ENCODE measurements at regions not wholly inside any gene's neighbourhood (a gene's known extent, or its start where the extent isn't known, plus 50 kb on each side); places are given as distances from the start of the nearest gene placed in this dataset.

- Histone ChIP-seq H3K79me2 (replicated peaks; ENCODE audit: insufficient read depth, low read length) (no peaks in the 10 kb centered on the region), H3K36me3 (ENCODE audit: insufficient read depth, low read length) (no peaks in the 10 kb centered on the region), H4K20me1 (ENCODE audit: insufficient read depth) (no peaks in the 10 kb centered on the region), H2AFZ (ENCODE audit: low read depth, low read length) (no peak overlapping the region), H3K9me3 (ENCODE audit: low read length) (no peaks in the 10 kb centered on the region), H3K4me3 (ENCODE audit: low read length) (no peak overlapping the region), H3F3A (ENCODE audit: insufficient read depth, low read length, poor library complexity, severe bottlenecking) (no peaks in the 10 kb centered on the region), H3K4me2 (ENCODE audit: low read length) (no peak overlapping the region), H3K27me3 (ENCODE audit: insufficient read depth, low read depth, low read length) (no peaks in the 10 kb centered on the region), H3K27ac (ENCODE audit: low read length) (no peak overlapping the region), H3K9ac (ENCODE audit: low read length) (peak overlapping the region; percentile 23), H3K9me2 (ENCODE audit: insufficient read depth, low read length) (no peaks in the 10 kb centered on the region)
- TF ChIP-seq MXI1 (conservative IDR thresholded peaks at IDR 0.05; ENCODE audit: poor library complexity, severe bottlenecking) (no peak), EP300 (conservative IDR thresholded peaks at IDR 0.05; ENCODE audit: poor library complexity, severe bottlenecking) (no peak), EZH2 (IDR thresholded peaks at IDR 0.05; ENCODE audit: borderline replicate concordance, insufficient read depth, low read length, poor library complexity, severe bottlenecking) (no peak), REST (IDR thresholded peaks at IDR 0.05; ENCODE audit: borderline replicate concordance) (no peak), SMC3 (conservative IDR thresholded peaks at IDR 0.05; ENCODE audit: poor library complexity) (no peak), CTCF (IDR thresholded peaks at IDR 0.05; ENCODE audit: poor library complexity, severe bottlenecking) (no peak), POLR2AphosphoS5 (IDR thresholded peaks at IDR 0.05) (no peak), TAF1 (IDR thresholded peaks at IDR 0.05; ENCODE audit: low read depth) (no peak), RAD21 (conservative IDR thresholded peaks at IDR 0.05) (no peak)
Observed at GRCh38 chr16:85274924-85275323, 162.7 kb upstream of the CIBAR2 start.

- H3F3A ChIP-seq (ENCODE audit: insufficient read depth, low read length, poor library complexity, severe bottlenecking): no peaks in the 10 kb centered on the region
- no peaks in the 10 kb centered on the region for H3K27me3 ChIP-seq (ENCODE audit: insufficient read depth, low read depth, low read length)
- H3K9me2 ChIP-seq (ENCODE audit: insufficient read depth, low read length): no peaks in the 10 kb centered on the region
- no peak overlapping the region for H3K4me2 ChIP-seq (ENCODE audit: low read length)
- H3K79me2 ChIP-seq (replicated peaks; ENCODE audit: insufficient read depth, low read length): no peaks in the 10 kb centered on the region
- H3K9ac ChIP-seq (ENCODE audit: low read length): peak overlapping the region; percentile 23
- H3K4me3 ChIP-seq (ENCODE audit: low read length): no peak overlapping the region
- no peak overlapping the region for H2AFZ ChIP-seq (ENCODE audit: low read depth, low read length)
- no peaks in the 10 kb centered on the region for H3K9me3 ChIP-seq (ENCODE audit: low read length)
- no peaks in the 10 kb centered on the region for H3K36me3 ChIP-seq (ENCODE audit: insufficient read depth, low read length)
- H4K20me1 ChIP-seq (ENCODE audit: insufficient read depth): no peaks in the 10 kb centered on the region
- TF ChIP-seq EP300 (conservative IDR thresholded peaks at IDR 0.05; ENCODE audit: poor library complexity, severe bottlenecking) (peak; percentile 12), REST (IDR thresholded peaks at IDR 0.05; ENCODE audit: borderline replicate concordance) (no peak), CTCF (IDR thresholded peaks at IDR 0.05; ENCODE audit: poor library complexity, severe bottlenecking) (peak; percentile 98), SMC3 (conservative IDR thresholded peaks at IDR 0.05; ENCODE audit: poor library complexity) (peak; percentile 99), EZH2 (IDR thresholded peaks at IDR 0.05; ENCODE audit: borderline replicate concordance, insufficient read depth, low read length, poor library complexity, severe bottlenecking) (no peak), RAD21 (conservative IDR thresholded peaks at IDR 0.05) (peak; percentile 100), MXI1 (conservative IDR thresholded peaks at IDR 0.05; ENCODE audit: poor library complexity, severe bottlenecking) (peak; percentile 31)
- H3K27ac ChIP-seq (ENCODE audit: low read length): no peak overlapping the region
Observed at GRCh38 chr16:85275533-85276249, 163.4 kb upstream of the CIBAR2 start.
